ENCODE measurements at regions not wholly inside any gene's neighbourhood (a gene's known extent, or its start where the extent isn't known, plus 50 kb on each side); places are given as distances from the start of the nearest gene placed in this dataset.
A peak's percentile ranks its signal among the peaks of the same experiment; 100 is the strongest.

DNA sequence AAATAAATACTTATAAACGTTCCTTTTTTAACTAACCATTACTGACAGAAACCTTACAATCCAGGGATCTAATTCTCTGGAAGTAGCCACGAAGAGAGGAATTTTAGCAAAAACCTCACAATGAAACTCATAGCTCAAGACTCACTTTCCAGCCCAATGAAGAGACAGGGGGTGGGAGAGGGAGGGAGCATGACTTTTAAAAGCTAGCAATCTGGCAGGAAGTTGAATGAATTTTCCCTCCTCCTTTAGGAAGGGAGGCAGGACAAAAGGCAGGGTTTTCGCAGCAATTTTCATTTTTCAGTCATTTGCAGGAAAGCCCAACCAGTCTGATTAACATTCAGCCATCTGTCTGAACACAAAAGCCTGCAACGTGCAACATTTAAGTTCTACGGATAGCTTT, 381.5 kb upstream of the PSMD7 start:
- Histone ChIP-seq H3K9me3 (ENCODE audit: control insufficient read depth in 2 of 2, low read length in 2 of 2) (no peaks in the 10 kb centered on the region), H3K4me1 (ENCODE audit: control insufficient read depth, insufficient read depth, low read length) (no peaks in the 10 kb centered on the region), H3K27ac (ENCODE audit: low read length) (no peak overlapping the region), H3K4me3 (ENCODE audit: low read length in 2 of 2) (no peak overlapping the region), H3K9ac (ENCODE audit: low read length in 2 of 2) (no peak overlapping the region), H3K36me3 (ENCODE audit: control insufficient read depth in 2 of 2, insufficient read depth in 2 of 2, low read length in 2 of 2) (no peaks in the 10 kb centered on the region), H3K27me3 (ENCODE audit: control insufficient read depth in 1 of 2, insufficient read depth in 2 of 2, low read length in 2 of 2) (no peaks in the 10 kb centered on the region)

DNA sequence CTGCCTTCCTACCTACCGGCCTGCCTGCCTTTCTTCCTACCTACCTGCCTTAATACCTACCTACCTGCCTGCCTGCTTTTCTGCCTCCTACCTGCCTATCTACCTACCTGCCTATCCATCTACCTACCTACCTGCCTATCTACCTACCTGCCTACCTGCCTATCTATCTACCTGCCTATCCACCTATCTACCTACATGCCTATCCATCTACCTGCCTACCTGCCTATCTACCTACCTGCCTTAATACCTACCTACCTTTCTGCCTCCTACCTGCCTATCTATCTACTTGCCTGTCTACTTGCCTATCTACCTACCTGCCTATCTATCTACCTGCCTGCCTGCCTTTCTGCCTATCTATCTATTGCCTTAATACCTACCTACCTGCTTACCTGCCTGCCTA, 383.8 kb upstream of the PSMD7 start:
- no peaks in the 10 kb centered on the region for H3K4me1 ChIP-seq (ENCODE audit: control insufficient read depth, insufficient read depth, low read length)
- H3K4me3 ChIP-seq (ENCODE audit: low read length in 2 of 2), result no peak overlapping the region
- no peaks in the 10 kb centered on the region for H3K27me3 ChIP-seq (ENCODE audit: control insufficient read depth in 1 of 2, insufficient read depth in 2 of 2, low read length in 2 of 2)
- H3K27ac ChIP-seq (ENCODE audit: low read length), result no peak overlapping the region
- no peaks in the 10 kb centered on the region for H3K9me3 ChIP-seq (ENCODE audit: control insufficient read depth in 2 of 2, low read length in 2 of 2)
- H3K9ac ChIP-seq (ENCODE audit: low read length in 2 of 2), result no peak overlapping the region
- H3K36me3 ChIP-seq (ENCODE audit: control insufficient read depth in 2 of 2, insufficient read depth in 2 of 2, low read length in 2 of 2), result no peaks in the 10 kb centered on the region

DNA sequence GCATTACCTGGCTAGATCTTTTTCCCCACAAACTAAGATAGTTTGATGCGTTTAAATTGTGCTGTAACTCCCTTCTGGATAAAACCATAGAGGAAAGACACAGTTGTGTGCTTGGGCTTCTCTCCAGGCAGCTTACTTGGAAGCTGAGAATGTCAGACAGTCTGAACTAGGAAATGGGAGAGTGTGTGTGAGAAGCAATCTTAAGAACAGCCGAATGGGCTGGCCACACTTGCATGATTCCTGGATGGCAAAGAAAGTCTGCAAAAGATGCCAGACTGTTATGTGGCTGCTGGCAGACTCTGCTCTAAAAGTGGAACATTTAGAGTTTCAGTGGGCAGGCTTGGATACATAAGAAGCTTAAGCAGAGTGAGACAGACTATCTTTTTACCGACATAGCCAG, 384.3 kb upstream of the PSMD7 start:
- no peaks in the 10 kb centered on the region for H3K4me1 ChIP-seq (ENCODE audit: control insufficient read depth, insufficient read depth, low read length)
- H3K36me3 ChIP-seq (ENCODE audit: control insufficient read depth in 2 of 2, insufficient read depth in 2 of 2, low read length in 2 of 2), result no peaks in the 10 kb centered on the region
- H3K9me3 ChIP-seq (ENCODE audit: control insufficient read depth in 2 of 2, low read length in 2 of 2), result no peaks in the 10 kb centered on the region
- no peak overlapping the region for H3K9ac ChIP-seq (ENCODE audit: low read length in 2 of 2)
- no peak overlapping the region for H3K27ac ChIP-seq (ENCODE audit: low read length)
- no peak overlapping the region for H3K4me3 ChIP-seq (ENCODE audit: low read length in 2 of 2)
- no peaks in the 10 kb centered on the region for H3K27me3 ChIP-seq (ENCODE audit: control insufficient read depth in 1 of 2, insufficient read depth in 2 of 2, low read length in 2 of 2)

DNA sequence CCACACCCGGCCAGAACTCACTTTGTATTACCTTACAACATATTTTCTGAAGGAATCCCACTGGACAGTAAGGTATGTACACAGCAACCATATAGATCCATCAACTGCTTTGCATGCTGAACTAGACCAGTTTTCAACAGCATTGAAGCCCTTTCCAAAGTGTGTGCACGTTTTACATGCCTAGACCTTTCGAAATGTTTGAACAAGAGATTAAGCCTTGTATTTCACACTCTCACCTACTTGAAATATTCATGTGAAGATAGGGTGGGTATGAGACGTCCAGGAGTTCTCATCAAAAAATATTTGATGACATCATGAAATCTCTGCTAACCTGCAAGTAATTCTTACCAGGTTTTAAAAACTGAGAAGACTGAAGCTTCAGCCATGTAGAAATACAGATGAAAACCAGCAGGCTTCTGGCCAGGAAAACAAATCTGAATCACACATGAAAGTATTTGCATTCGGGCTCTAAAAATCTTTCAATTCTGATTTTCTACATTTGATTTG, 387.0 kb upstream of the PSMD7 start:
- Histone ChIP-seq H3K9me3 (ENCODE audit: control insufficient read depth in 2 of 2, low read length in 2 of 2) (no peaks in the 10 kb centered on the region), H3K4me1 (ENCODE audit: control insufficient read depth, insufficient read depth, low read length) (no peaks in the 10 kb centered on the region)

DNA sequence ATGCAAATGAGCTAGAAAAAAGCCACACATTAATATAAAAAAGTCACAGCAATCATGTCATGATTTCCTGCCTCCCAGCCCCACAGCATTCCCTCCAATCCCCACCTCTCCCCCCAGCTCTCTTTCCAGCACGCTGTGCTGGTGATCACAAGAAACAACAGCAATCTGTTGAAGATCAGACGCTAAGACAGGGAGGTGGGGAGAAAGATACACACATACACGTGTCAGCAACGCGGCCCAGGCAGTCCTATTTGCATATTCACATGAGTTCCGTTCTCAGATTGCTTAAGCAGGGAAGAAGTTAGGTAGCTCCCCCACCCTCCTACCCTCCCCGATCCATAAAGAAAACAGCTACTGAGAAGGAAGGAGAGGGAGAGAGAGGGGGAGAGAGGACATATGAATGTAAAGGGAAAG, 405.5 kb upstream of the PSMD7 start:
- peak overlapping the region in 1 of 2 donors; percentile 59 for H3K9ac ChIP-seq (ENCODE audit: low read length in 2 of 2)
- H3K36me3 ChIP-seq (ENCODE audit: control insufficient read depth in 2 of 2, insufficient read depth in 2 of 2, low read length in 2 of 2), result no peaks in the 10 kb centered on the region
- H3K27ac ChIP-seq (ENCODE audit: low read length), result no peak overlapping the region
- H3K4me1 ChIP-seq (ENCODE audit: control insufficient read depth, insufficient read depth, low read length), result peaks cover 5% of the 10 kb centered on the region
- H3K9me3 ChIP-seq (ENCODE audit: control insufficient read depth in 2 of 2, low read length in 2 of 2), result no peaks in the 10 kb centered on the region
- H3K4me3 ChIP-seq (ENCODE audit: low read length in 2 of 2), result peak overlapping the region; percentile 63 to 69
- peaks cover 2 to 4% of the 10 kb centered on the region in 2 donors for H3K27me3 ChIP-seq (ENCODE audit: control insufficient read depth in 1 of 2, insufficient read depth in 2 of 2, low read length in 2 of 2)

More for the DNA sequence above, 387.0 kb upstream of the PSMD7 start:
- Histone ChIP-seq H3K27ac (ENCODE audit: low read length) (no peak overlapping the region), H3K36me3 (ENCODE audit: control insufficient read depth in 2 of 2, insufficient read depth in 2 of 2, low read length in 2 of 2) (no peaks in the 10 kb centered on the region), H3K4me3 (ENCODE audit: low read length in 2 of 2) (no peak overlapping the region), H3K27me3 (ENCODE audit: control insufficient read depth in 1 of 2, insufficient read depth in 2 of 2, low read length in 2 of 2) (no peaks in the 10 kb centered on the region), H3K9ac (ENCODE audit: low read length in 2 of 2) (no peak overlapping the region)

DNA sequence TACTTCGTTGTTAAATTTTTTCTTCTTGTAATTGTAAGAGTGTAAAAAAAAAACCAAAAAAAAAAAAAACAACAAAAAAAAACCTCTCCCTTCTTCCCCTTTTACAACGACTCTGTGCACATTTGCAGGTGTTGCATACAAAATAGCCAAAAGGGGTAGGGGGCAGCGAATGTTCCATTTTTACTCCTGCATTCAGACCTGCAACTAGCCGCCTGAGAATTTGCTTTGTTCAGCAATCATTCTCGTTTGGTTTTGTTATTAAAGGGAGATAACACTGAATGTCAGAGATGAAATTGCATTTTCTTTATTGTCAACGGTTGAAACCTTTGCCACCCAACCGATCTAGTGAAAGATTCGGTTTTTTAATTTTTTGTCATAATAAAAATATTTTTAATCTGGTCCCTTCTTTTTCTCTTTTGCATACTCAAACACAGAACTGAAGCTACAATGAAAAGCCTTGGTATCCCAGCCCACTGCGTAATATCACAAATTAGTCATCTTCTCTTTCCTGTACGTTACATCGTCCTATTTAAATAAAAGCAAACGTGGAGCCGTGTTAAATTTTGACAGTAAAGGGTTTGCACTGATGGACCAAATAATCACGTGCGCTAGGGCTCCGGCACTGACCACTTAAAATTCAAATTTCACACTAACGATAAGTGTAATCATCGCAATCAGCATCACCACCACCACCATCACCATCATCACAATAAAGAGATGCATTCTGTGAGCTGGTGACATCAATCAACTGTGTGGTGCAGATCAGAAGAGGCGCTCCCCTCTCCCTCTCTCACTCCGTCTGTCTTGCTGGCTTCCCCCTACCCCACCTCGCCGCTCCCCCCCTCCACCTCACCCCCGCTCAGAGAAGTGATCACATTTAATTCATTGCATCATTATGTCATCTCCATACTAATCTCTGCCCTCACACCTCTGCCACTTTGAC, 406.2 kb upstream of the PSMD7 start:
- Histone ChIP-seq H3K36me3 (ENCODE audit: control insufficient read depth in 2 of 2, insufficient read depth in 2 of 2, low read length in 2 of 2) (no peaks in the 10 kb centered on the region), H3K27me3 (ENCODE audit: control insufficient read depth in 1 of 2, insufficient read depth in 2 of 2, low read length in 2 of 2) (peaks cover 2 to 4% of the 10 kb centered on the region in 2 donors), H3K9ac (ENCODE audit: low read length in 2 of 2) (peak overlapping the region in 1 of 2 donors; percentile 59), H3K4me1 (ENCODE audit: control insufficient read depth, insufficient read depth, low read length) (peaks cover 5% of the 10 kb centered on the region), H3K9me3 (ENCODE audit: control insufficient read depth in 2 of 2, low read length in 2 of 2) (no peaks in the 10 kb centered on the region), H3K4me3 (ENCODE audit: low read length in 2 of 2) (peak overlapping the region; percentile 63 to 69), H3K27ac (ENCODE audit: low read length) (no peak overlapping the region)

DNA sequence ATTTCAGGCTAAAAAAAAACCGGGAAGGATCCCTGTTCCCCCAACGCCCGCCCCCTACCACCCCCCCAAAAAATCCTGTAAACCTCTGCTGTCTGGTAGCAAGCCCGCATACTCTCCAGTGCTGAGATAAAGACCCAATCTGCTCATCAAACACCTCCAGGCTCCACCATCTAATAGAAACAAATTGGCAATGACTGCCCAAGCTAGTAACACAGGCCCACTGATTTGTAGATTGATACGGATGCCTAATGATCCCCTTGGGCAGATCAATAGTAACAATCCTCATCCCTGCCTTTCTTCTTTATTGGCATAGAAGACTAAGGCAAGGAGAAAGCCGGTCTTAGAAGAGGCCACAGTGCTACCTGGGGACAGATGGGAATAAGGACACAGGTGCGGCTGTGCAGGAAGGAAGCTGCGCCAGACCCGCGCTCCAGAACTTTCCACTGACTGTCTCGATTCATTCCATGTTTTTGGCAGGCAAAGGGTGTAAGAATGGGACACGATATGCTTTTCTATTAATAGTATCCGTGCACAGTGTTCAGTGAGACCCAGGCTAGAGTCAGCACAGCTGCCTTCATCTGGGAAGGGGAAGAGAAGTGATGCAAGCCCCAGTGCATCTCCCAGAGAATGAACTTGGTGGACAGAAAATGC, 407.6 kb upstream of the PSMD7 start:
- Histone ChIP-seq H3K27me3 (ENCODE audit: control insufficient read depth in 1 of 2, insufficient read depth in 2 of 2, low read length in 2 of 2) (peaks cover 2 to 4% of the 10 kb centered on the region in 2 donors), H3K9me3 (ENCODE audit: control insufficient read depth in 2 of 2, low read length in 2 of 2) (no peaks in the 10 kb centered on the region), H3K4me1 (ENCODE audit: control insufficient read depth, insufficient read depth, low read length) (peaks cover 5% of the 10 kb centered on the region), H3K27ac (ENCODE audit: low read length) (no peak overlapping the region), H3K4me3 (ENCODE audit: low read length in 2 of 2) (no peak overlapping the region), H3K36me3 (ENCODE audit: control insufficient read depth in 2 of 2, insufficient read depth in 2 of 2, low read length in 2 of 2) (no peaks in the 10 kb centered on the region), H3K9ac (ENCODE audit: low read length in 2 of 2) (no peak overlapping the region)

DNA sequence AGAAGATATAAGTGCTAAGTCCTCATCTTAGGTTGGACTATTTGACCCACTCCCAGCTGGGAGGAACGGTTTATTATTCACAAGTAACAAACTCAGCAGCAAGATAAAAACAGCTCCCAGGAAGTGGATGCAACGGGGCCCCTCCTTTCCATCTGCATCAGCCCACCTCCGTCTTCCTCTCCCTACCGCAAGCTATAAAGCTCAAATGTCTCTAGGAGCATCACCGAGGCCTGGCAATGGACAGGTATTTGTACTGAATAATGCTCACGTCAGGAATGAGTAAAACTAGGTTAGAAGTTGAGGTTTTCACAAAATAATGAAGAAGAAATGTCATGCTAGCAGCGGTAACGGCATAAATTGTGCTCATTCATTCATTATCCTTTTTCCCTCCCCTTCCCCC, 408.7 kb upstream of the PSMD7 start:
- Histone ChIP-seq H3K9ac (ENCODE audit: low read length in 2 of 2) (no peak overlapping the region), H3K9me3 (ENCODE audit: control insufficient read depth in 2 of 2, low read length in 2 of 2) (no peaks in the 10 kb centered on the region), H3K27me3 (ENCODE audit: control insufficient read depth in 1 of 2, insufficient read depth in 2 of 2, low read length in 2 of 2) (peaks cover 2 to 4% of the 10 kb centered on the region in 2 donors), H3K4me3 (ENCODE audit: low read length in 2 of 2) (no peak overlapping the region), H3K27ac (ENCODE audit: low read length) (no peak overlapping the region), H3K4me1 (ENCODE audit: control insufficient read depth, insufficient read depth, low read length) (peaks cover 5% of the 10 kb centered on the region), H3K36me3 (ENCODE audit: control insufficient read depth in 2 of 2, insufficient read depth in 2 of 2, low read length in 2 of 2) (no peaks in the 10 kb centered on the region)

DNA sequence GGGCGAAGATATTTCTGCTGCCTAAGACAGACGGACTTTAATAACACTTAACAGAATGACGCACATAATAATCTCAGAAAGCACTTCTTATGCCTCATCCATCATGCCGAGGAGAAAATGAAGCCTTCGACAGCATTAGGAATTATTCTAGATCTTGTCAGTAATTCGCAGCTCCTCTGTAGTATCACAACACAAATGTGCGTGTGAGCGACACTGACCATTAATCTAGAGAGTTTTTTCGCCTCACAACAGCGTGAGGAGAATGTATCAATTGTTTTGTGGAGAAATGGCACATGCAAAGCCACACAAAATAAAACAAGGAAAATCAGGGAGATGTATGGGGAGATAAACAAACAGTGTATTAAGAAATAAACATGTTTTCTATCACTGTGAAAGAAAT, 410.2 kb upstream of the PSMD7 start:
- peaks cover 2 to 4% of the 10 kb centered on the region in 2 donors for H3K27me3 ChIP-seq (ENCODE audit: control insufficient read depth in 1 of 2, insufficient read depth in 2 of 2, low read length in 2 of 2)
- no peaks in the 10 kb centered on the region for H3K36me3 ChIP-seq (ENCODE audit: control insufficient read depth in 2 of 2, insufficient read depth in 2 of 2, low read length in 2 of 2)
- no peak overlapping the region for H3K9ac ChIP-seq (ENCODE audit: low read length in 2 of 2)
- no peaks in the 10 kb centered on the region for H3K9me3 ChIP-seq (ENCODE audit: control insufficient read depth in 2 of 2, low read length in 2 of 2)
- no peak overlapping the region for H3K27ac ChIP-seq (ENCODE audit: low read length)
- peaks cover 5% of the 10 kb centered on the region for H3K4me1 ChIP-seq (ENCODE audit: control insufficient read depth, insufficient read depth, low read length)
- H3K4me3 ChIP-seq (ENCODE audit: low read length in 2 of 2), result no peak overlapping the region

DNA sequence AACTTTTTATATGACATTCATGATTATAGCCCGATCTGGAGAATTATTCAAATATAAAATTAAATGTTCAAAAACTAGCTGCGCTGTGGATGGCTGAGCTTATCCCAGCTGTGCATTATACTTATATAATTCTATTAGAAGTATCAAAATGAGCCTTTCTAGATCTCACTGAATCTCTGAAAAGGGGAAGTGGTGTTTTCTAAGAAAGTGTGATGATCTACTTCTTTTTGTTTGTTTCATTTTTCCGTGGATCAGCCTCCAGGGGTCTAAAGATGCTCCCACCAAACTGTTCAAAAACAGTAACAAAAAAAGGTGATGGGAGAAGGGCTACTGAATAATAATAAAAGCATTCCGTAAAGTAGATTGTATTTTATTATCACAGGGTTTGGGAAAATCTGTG, 411.3 kb upstream of the PSMD7 start:
- Histone ChIP-seq H3K27me3 (ENCODE audit: control insufficient read depth in 1 of 2, insufficient read depth in 2 of 2, low read length in 2 of 2) (peaks cover 2 to 4% of the 10 kb centered on the region in 2 donors), H3K36me3 (ENCODE audit: control insufficient read depth in 2 of 2, insufficient read depth in 2 of 2, low read length in 2 of 2) (no peaks in the 10 kb centered on the region), H3K9ac (ENCODE audit: low read length in 2 of 2) (no peak overlapping the region), H3K9me3 (ENCODE audit: control insufficient read depth in 2 of 2, low read length in 2 of 2) (no peaks in the 10 kb centered on the region), H3K4me3 (ENCODE audit: low read length in 2 of 2) (no peak overlapping the region), H3K27ac (ENCODE audit: low read length) (no peak overlapping the region), H3K4me1 (ENCODE audit: control insufficient read depth, insufficient read depth, low read length) (no peaks in the 10 kb centered on the region)

Data from stomach smooth muscle (tissue), 2 donors.